Ishikawa (cell line): ENCODE measurements at regions not wholly inside any gene's neighbourhood (a gene's known extent, or its start where the extent isn't known, plus 50 kb on each side); places are given as distances from the start of the nearest gene placed in this dataset.

Experiments used
- CEBPB ChIP-seq: IDR thresholded peaks from 2 replicates; pipeline ENCODE4 v1.6.1; 2012
- CREB1 ChIP-seq: IDR thresholded peaks from 2 replicates; pipeline ENCODE4 v1.6.1; 2012; ENCODE audit warnings: low read depth
- EGR1 ChIP-seq: IDR thresholded peaks from 2 replicates; pipeline ENCODE4 v1.6.1; 2012
- EP300 ChIP-seq: IDR thresholded peaks from 2 replicates; pipeline ENCODE4 v1.6.1; 2012; ENCODE audit warnings: borderline replicate concordance
- FOXM1 ChIP-seq: IDR thresholded peaks from 2 replicates; pipeline ENCODE4 v1.6.1; 2012; ENCODE audit warnings: low read depth, borderline replicate concordance
- NFIC ChIP-seq: IDR thresholded peaks from 2 replicates; pipeline ENCODE4 v1.6.1; 2012
- RAD21 ChIP-seq: IDR thresholded peaks from 2 replicates; pipeline ENCODE4 v1.6.1; 2012; ENCODE audit warnings: low read depth
- TAF1 ChIP-seq: IDR thresholded peaks from 2 replicates; pipeline ENCODE4 v1.6.1; 2012; ENCODE audit warnings: low read depth, mild to moderate bottlenecking
- TCF12 ChIP-seq: IDR thresholded peaks from 2 replicates; pipeline ENCODE4 v1.6.1; 2012; ENCODE audit warnings: low read depth
- TEAD4 ChIP-seq: IDR thresholded peaks from 2 replicates; pipeline ENCODE4 v1.6.1; 2012
- YY1 ChIP-seq: IDR thresholded peaks from 2 replicates; pipeline ENCODE4 v1.6.1; 2012; ENCODE audit warnings: low read depth
- ZBTB7A ChIP-seq: IDR thresholded peaks from 2 replicates; pipeline ENCODE4 v1.6.1; 2012; ENCODE audit warnings: low read depth
- TF ChIP-seq, protein P1 (sequence below): IDR thresholded peaks from 2 replicates; pipeline ENCODE4 v1.6.1; 2012
- TF ChIP-seq, protein P2 (sequence below): IDR thresholded peaks from 2 replicates; pipeline ENCODE4 v1.6.1; 2012
- TF ChIP-seq, protein P3 (sequence below): IDR thresholded peaks from 2 replicates; pipeline ENCODE4 v1.6.1; 2012; ENCODE audit warnings: low read depth, mild to moderate bottlenecking

DNA sequence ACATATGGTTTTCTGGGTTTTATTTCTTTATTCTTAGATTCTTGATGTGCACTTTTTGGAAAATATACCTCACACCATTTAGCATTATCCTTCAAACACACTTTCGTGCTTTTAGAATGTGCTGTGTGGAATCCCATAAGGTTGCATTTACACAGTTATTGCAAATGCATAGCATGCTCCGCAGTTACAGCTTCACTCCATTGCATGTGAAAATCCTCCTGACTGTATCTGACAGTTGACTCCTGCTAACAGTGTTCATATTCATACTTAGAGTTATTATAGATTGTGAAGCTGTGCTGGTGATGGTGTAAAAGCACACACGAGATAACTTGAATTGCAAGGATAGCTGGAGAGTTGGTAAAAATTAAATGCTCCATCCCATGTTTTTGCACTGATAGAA lies 811.5 kb upstream of the TENM3 start:
- no peak for TF ChIP-seq CREB1
- no peak for TF ChIP-seq NFIC
- no peak for TF ChIP-seq CEBPB
- TF ChIP-seq EGR1: no peak
- no peak for TF ChIP-seq RAD21
- TF ChIP-seq EP300: no peak
- TF ChIP-seq TAF1: no peak
- TF ChIP-seq ZBTB7A: no peak
- no peak for TF ChIP-seq TCF12
- no peak for TF ChIP-seq TEAD4
- TF ChIP-seq, protein P1, sequence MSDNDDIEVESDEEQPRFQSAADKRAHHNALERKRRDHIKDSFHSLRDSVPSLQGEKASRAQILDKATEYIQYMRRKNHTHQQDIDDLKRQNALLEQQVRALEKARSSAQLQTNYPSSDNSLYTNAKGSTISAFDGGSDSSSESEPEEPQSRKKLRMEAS: no peak
- TF ChIP-seq, protein P2, sequence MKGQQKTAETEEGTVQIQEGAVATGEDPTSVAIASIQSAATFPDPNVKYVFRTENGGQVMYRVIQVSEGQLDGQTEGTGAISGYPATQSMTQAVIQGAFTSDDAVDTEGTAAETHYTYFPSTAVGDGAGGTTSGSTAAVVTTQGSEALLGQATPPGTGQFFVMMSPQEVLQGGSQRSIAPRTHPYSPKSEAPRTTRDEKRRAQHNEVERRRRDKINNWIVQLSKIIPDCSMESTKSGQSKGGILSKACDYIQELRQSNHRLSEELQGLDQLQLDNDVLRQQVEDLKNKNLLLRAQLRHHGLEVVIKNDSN: no peak
- TF ChIP-seq, protein P3, sequence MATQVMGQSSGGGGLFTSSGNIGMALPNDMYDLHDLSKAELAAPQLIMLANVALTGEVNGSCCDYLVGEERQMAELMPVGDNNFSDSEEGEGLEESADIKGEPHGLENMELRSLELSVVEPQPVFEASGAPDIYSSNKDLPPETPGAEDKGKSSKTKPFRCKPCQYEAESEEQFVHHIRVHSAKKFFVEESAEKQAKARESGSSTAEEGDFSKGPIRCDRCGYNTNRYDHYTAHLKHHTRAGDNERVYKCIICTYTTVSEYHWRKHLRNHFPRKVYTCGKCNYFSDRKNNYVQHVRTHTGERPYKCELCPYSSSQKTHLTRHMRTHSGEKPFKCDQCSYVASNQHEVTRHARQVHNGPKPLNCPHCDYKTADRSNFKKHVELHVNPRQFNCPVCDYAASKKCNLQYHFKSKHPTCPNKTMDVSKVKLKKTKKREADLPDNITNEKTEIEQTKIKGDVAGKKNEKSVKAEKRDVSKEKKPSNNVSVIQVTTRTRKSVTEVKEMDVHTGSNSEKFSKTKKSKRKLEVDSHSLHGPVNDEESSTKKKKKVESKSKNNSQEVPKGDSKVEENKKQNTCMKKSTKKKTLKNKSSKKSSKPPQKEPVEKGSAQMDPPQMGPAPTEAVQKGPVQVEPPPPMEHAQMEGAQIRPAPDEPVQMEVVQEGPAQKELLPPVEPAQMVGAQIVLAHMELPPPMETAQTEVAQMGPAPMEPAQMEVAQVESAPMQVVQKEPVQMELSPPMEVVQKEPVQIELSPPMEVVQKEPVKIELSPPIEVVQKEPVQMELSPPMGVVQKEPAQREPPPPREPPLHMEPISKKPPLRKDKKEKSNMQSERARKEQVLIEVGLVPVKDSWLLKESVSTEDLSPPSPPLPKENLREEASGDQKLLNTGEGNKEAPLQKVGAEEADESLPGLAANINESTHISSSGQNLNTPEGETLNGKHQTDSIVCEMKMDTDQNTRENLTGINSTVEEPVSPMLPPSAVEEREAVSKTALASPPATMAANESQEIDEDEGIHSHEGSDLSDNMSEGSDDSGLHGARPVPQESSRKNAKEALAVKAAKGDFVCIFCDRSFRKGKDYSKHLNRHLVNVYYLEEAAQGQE: no peak
- TF ChIP-seq YY1: no peak
- TF ChIP-seq FOXM1: no peak

DNA sequence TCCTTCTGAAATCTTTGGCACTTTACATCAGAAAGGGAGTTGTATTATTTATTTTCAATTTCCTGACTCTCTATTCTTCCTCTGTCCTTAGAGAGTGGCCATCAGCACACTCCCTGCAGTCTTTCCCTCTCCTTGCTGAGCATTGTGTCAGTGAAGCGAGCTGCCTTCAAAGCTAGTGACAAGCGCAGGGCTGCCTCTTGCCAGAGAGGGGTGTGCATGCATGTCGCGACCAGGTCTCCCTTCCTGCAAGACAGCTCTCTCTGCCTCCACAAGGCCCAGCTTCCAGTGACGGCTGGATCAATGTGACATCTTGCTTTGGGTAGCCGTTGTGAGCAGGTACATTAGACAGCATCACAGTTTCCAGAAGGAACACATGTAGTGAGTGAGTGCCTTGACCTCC lies 810.9 kb upstream of the TENM3 start:
- TF ChIP-seq TCF12 (no peak), CREB1 (no peak), NFIC (no peak), YY1 (no peak), ZBTB7A (no peak), FOXM1 (no peak), EGR1 (no peak), EP300 (no peak), CEBPB (no peak), TEAD4 (no peak), TAF1 (no peak), RAD21 (no peak)
- TF ChIP-seq, protein P1: no peak
- TF ChIP-seq, protein P3: no peak
- TF ChIP-seq, protein P2: no peak

DNA sequence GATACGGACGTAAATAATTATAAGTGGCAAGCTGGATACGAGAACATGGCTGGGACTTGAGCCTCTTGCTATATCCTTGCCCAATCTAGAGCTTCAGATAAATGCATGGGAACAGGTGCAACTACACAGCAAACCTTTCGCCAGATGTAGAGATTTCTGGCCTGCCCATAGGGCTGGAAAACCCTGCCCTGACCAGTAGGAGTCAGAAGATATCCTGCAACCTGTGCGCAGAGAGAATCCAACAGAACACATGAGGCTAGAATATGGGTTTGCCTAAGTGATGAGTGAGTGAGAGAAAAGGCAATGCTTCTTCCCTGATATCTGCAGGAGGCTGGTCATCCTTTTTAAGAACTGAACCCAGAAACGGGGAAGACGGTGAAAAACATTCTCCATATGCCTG lies 805.3 kb upstream of the TENM3 start:
- TF ChIP-seq YY1 (no peak), EP300 (no peak), CREB1 (no peak), FOXM1 (no peak), TAF1 (no peak), TEAD4 (no peak), NFIC (no peak)
- TF ChIP-seq, protein P3: no peak
- TF ChIP-seq, protein P2: no peak

DNA sequence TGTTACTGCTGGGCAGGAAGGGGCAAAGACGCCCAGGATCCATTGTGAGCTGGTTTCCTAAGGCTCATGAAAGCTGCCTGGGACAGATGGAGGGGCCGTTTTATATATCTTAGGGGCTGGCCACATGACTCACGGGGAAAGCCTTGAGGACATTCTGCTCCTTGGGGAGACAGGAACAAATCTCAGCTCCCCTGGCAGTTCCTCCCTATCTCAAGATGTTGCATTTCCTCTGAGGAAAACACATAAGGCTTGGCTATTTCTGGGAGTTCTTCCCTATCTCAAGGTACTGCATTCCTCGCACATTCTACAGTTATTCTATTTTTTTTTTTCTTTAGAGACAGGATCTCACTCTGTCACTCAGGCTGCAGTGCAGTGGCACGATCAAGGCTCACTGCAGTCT lies 804.6 kb upstream of the TENM3 start:
- TF ChIP-seq EP300 (no peak), FOXM1 (no peak)
